Vagina (tissue), 2 donors: ENCODE measurements at regions not wholly inside any gene's neighbourhood (a gene's known extent, or its start where the extent isn't known, plus 50 kb on each side); places are given as distances from the start of the nearest gene placed in this dataset.
"Not testable (repeated sequence)": the region's sequence is repeated elsewhere in the genome, so short reads cannot be mapped to it uniquely, and the experiment has no call there.

Experiments used
- DNase-seq, 2 donors: peaks; one replicate each; pipeline ENCODE4 v3.0.0-alpha.2; 2017; ENCODE audit errors: extremely low spot score in 2 of 2
- H3K27ac ChIP-seq: fragments of 200-600 bp; sonication (generic); one replicate; pipeline ENCODE4 v1.5.1; 2019
- H3K27me3 ChIP-seq: fragments of 200-600 bp; sonication (generic); one replicate; pipeline ENCODE4 v1.5.1; 2019
- H3K36me3 ChIP-seq, 2 donors: fragments of 200-600 bp; sonication (generic); one replicate each; pipeline ENCODE4 v1.5.1; 2017 to 2019
- H3K4me1 ChIP-seq: fragments of 200-600 bp; sonication (generic); one replicate; pipeline ENCODE4 v1.5.1; 2019
- H3K4me3 ChIP-seq, 2 donors: fragments of 200-600 bp; sonication (generic); 1 replicate in 1 of 2; 2 replicates in 1 of 2; pipeline ENCODE4 v1.5.1; 2016 to 2019
- H3K9me3 ChIP-seq: fragments of 200-600 bp; sonication (generic); one replicate; pipeline ENCODE4 v1.5.1; 2019
- CTCF ChIP-seq, 3 experiments: fragments of 450-650 bp in 2 of 3; fragments of 200-600 bp in 1 of 3; sonication (generic) in 1 of 3; IDR thresholded peaks; one replicate each; pipeline ENCODE4 v1.5.1; 2017 to 2019; ENCODE audit warnings: antibody characterized with exemption in 3 of 3, mild to moderate bottlenecking in 2 of 3, moderate library complexity in 2 of 3
- POLR2A ChIP-seq, 2 donors: fragments of 450-650 bp; IDR thresholded peaks; one replicate each; pipeline ENCODE4 v1.6.1; 2017; ENCODE audit warnings: antibody characterized with exemption in 2 of 2, mild to moderate bottlenecking in 2 of 2, moderate library complexity in 2 of 2
- POLR2AphosphoS5 ChIP-seq, 2 donors: sonication (generic); formaldehyde crosslinking; IDR thresholded peaks; one replicate each; pipeline ENCODE4 v1.9.0; 2017; ENCODE audit warnings: antibody characterized with exemption in 2 of 2, mild to moderate bottlenecking in 2 of 2, low read depth in 1 of 2; ENCODE audit not compliant: insufficient read depth in 1 of 2
- intact Hi-C: fragments of 100-400 bp; cut with DNase I; formaldehyde crosslinking; loops from one replicate; pipeline ENCODE4 v1.15.1; 2023

GRCh38 chr1:172835834-172836233, 176.9 kb downstream of the FASLG start:
- H3K9me3 ChIP-seq: no peaks in the 10 kb centered on the region
- intact Hi-C loops: no loop called here
- H3K4me1 ChIP-seq: no peaks in the 10 kb centered on the region
- H3K4me3 ChIP-seq: no peak overlapping the region
- no peak for DNase-seq
- no peaks in the 10 kb centered on the region for H3K36me3 ChIP-seq
- no peak for TF ChIP-seq POLR2A (IDR thresholded peaks at IDR 0.05)
- TF ChIP-seq CTCF (IDR thresholded peaks at IDR 0.05): no peak
- TF ChIP-seq POLR2AphosphoS5 (IDR thresholded peaks at IDR 0.05; ENCODE audit: insufficient read depth in 1 of 2, low read depth in 1 of 2): no peak
- no peaks in the 10 kb centered on the region for H3K27me3 ChIP-seq
- H3K27ac ChIP-seq: no peak overlapping the region

GRCh38 chr1:172837816-172838679, 179.1 kb downstream of the FASLG start:
- Histone ChIP-seq H3K36me3 (no peaks in the 10 kb centered on the region), H3K27ac (no peak overlapping the region), H3K9me3 (no peaks in the 10 kb centered on the region), H3K4me3 (no peak overlapping the region), H3K4me1 (no peaks in the 10 kb centered on the region), H3K27me3 (no peaks in the 10 kb centered on the region)
- DNase-seq: no peak
- TF ChIP-seq POLR2A (IDR thresholded peaks at IDR 0.05): no peak
- no peak for TF ChIP-seq CTCF (IDR thresholded peaks at IDR 0.05)
- no peak for TF ChIP-seq POLR2AphosphoS5 (IDR thresholded peaks at IDR 0.05; ENCODE audit: insufficient read depth in 1 of 2, low read depth in 1 of 2)
- intact Hi-C loops: no loop called here

- Histone ChIP-seq H3K27ac (no peak overlapping the region), H3K4me3 (no peak overlapping the region), H3K27me3 (no peaks in the 10 kb centered on the region), H3K9me3 (no peaks in the 10 kb centered on the region), H3K4me1 (peaks cover 6% of the 10 kb centered on the region), H3K36me3 (no peaks in the 10 kb centered on the region)
- intact Hi-C loops: no loop called here
- TF ChIP-seq POLR2A (IDR thresholded peaks at IDR 0.05) (no peak), POLR2AphosphoS5 (IDR thresholded peaks at IDR 0.05; ENCODE audit: insufficient read depth in 1 of 2, low read depth in 1 of 2) (no peak)
- no peak for DNase-seq
Measured at GRCh38 chr1:172838680-172839313, 179.9 kb downstream of the FASLG start.

- intact Hi-C loops, H3K4me3 ChIP-seq, H3K36me3 ChIP-seq, DNase-seq, H3K4me1 ChIP-seq, H3K27ac ChIP-seq, H3K27me3 ChIP-seq, H3K9me3 ChIP-seq: not testable (repeated sequence)
Measured at GRCh38 chr1:172839639-172840038, 180.7 kb downstream of the FASLG start.

GRCh38 chr1:172843444-172843843, 184.5 kb downstream of the FASLG start:
- Histone ChIP-seq H3K9me3 (no peaks in the 10 kb centered on the region), H3K4me3 (no peak overlapping the region), H3K4me1 (peaks cover 11% of the 10 kb centered on the region), H3K27ac (no peak overlapping the region), H3K36me3 (no peaks in the 10 kb centered on the region), H3K27me3 (no peaks in the 10 kb centered on the region)
- no peak for TF ChIP-seq CTCF (IDR thresholded peaks at IDR 0.05)
- no peak for DNase-seq
- intact Hi-C loops: no loop called here

GRCh38 chr1:172845371-172845770, 186.5 kb downstream of the FASLG start:
- Histone ChIP-seq H3K27me3 (no peaks in the 10 kb centered on the region), H3K27ac (no peak overlapping the region), H3K36me3 (no peaks in the 10 kb centered on the region), H3K4me3 (no peak overlapping the region), H3K4me1 (peaks cover 11% of the 10 kb centered on the region), H3K9me3 (no peaks in the 10 kb centered on the region)
- DNase-seq: no peak
- intact Hi-C loops: no loop called here
- TF ChIP-seq CTCF (IDR thresholded peaks at IDR 0.05): no peak
- no peak for TF ChIP-seq POLR2A (IDR thresholded peaks at IDR 0.05)
- no peak for TF ChIP-seq POLR2AphosphoS5 (IDR thresholded peaks at IDR 0.05; ENCODE audit: insufficient read depth in 1 of 2, low read depth in 1 of 2)
